Muscle of leg (tissue), 3 donors: ENCODE measurements at regions not wholly inside any gene's neighbourhood (a gene's known extent, or its start where the extent isn't known, plus 50 kb on each side); places are given as distances from the start of the nearest gene placed in this dataset.

Source experiments
- DNase-seq: peaks from one replicate; pipeline ENCODE4 v3.0.0; 2013
- H3K27ac ChIP-seq: one replicate; pipeline ENCODE4 v1.5.1; 2013; ENCODE audit warnings: mild to moderate bottlenecking, low read length, control low read depth
- H3K27me3 ChIP-seq: one replicate; pipeline ENCODE4 v1.6.1; 2013; ENCODE audit warnings: low read length; ENCODE audit not compliant: control insufficient read depth, insufficient read depth
- H3K36me3 ChIP-seq: one replicate; pipeline ENCODE4 v1.6.1; 2013; ENCODE audit warnings: low read length; ENCODE audit not compliant: control insufficient read depth, insufficient read depth
- H3K4me1 ChIP-seq: one replicate; pipeline ENCODE4 v1.6.1; 2013; ENCODE audit warnings: low read length; ENCODE audit not compliant: control insufficient read depth, insufficient read depth
- H3K4me3 ChIP-seq: one replicate; pipeline ENCODE4 v1.5.1; 2013; ENCODE audit warnings: low read length, control low read depth
- H3K9me3 ChIP-seq: replicated peaks from 2 replicates; pipeline ENCODE4 v1.6.1; 2013; ENCODE audit warnings: low read depth, low read length; ENCODE audit not compliant: control insufficient read depth
- WGBS: methylation state at CpG from one replicate; pipeline ENCODE4 v1.1.5; 2013; ENCODE audit warnings: missing lambda C conversion rate; ENCODE audit not compliant: insufficient coverage; 5-methylcytosine and 5-hydroxymethylcytosine counted together

DNA sequence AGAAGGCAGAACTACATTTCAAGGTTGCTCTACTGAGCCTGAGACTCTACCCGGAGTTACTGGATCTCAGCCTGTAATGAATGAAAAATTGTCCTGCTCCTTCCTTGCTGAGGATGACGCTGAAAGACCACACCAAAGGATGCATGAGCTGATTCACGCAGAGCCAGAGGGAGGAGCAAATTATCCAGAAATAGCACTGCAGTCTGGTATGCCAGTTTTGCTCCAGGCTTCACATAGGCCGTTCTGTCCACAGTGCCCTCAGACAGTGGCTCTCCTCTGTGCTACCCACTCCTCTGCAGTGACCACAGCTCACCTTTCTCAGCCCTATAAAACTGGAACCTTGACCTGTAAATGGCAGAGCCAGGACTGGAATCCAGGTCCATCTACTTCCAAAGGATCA lies 79.3 kb upstream of the GALNT18 start:
- H3K27me3 ChIP-seq, result peaks cover 3% of the 10 kb centered on the region
- WGBS, result 57% methylated on average over 4 of the region's 4 CpGs
- H3K4me1 ChIP-seq, result no peaks in the 10 kb centered on the region
- H3K9me3 ChIP-seq, result no peaks in the 10 kb centered on the region
- no peak overlapping the region for H3K27ac ChIP-seq
- peak; percentile 11 for DNase-seq
- no peaks in the 10 kb centered on the region for H3K36me3 ChIP-seq
- no peak overlapping the region for H3K4me3 ChIP-seq

DNA sequence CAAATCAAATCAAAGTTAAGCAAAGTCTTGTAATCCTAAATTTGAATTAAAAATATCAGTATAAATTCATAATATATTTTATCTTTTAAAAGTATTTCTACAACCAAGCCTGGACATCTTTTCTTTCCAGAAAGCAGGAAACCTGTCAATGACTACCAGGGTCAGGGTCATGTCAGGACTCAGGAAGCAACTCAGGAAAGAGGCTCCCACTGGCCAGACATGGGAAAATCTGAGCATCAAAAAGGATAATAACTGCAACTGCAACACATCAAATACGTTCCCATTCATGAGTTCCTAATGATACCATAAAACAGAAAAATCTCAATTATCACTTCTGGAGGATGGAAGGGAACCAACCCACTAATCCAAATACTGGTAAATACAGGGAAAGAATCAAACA lies 76.0 kb upstream of the GALNT18 start:
- Histone ChIP-seq H3K27ac (no peak overlapping the region), H3K9me3 (no peaks in the 10 kb centered on the region), H3K4me1 (no peaks in the 10 kb centered on the region), H3K27me3 (no peaks in the 10 kb centered on the region), H3K4me3 (no peak overlapping the region), H3K36me3 (no peaks in the 10 kb centered on the region)
- no peak for DNase-seq
- no CpG with 5 or more reads among the region's 1 CpG for WGBS

DNA sequence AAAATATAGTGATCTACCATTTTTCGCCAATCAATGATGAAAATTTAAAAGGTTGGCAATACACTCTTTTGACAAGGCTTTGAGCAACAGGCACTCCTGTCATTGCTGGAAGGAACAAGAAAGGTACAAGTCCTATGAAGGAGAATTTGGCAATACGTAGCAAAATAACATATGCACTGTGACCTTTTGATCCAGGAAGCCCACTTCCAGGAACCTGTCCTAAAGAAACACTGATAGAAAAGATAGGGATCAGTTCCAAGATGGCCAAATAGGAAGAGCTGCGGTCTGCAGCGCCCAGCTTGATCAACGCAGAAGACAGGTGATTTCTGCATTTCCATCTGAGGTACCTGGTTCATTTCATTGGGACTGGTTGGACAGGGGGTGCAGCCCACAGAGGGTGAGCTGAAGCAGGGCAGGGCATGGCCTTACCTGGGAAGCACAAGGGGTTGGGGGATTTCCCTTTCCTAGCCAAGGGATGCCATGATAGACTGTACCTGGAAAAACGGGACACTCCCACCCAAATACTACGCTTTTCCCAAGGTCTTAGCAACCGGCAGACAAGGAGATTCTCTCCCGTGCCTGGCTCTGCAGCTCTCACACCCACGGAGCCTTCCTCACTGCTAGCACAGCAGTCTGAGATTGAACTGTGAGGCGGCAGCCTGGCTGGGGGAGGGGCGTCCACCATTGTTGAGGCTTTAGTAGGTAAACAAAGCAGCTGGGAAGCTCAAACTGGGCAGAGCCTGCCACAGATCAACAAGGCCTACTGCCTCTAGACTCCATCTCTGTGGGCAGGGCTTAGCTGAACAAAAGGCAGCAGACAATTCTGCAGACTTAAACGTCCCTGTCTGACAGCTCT lies 69.7 kb upstream of the GALNT18 start:
- H3K4me3 ChIP-seq, result no peak overlapping the region
- 75% methylated on average over 5 of the region's 13 CpGs for WGBS
- DNase-seq, result no peak
- H3K27ac ChIP-seq, result no peak overlapping the region
- H3K4me1 ChIP-seq, result no peaks in the 10 kb centered on the region
- no peaks in the 10 kb centered on the region for H3K9me3 ChIP-seq
- H3K27me3 ChIP-seq, result no peaks in the 10 kb centered on the region
- H3K36me3 ChIP-seq, result no peaks in the 10 kb centered on the region

DNA sequence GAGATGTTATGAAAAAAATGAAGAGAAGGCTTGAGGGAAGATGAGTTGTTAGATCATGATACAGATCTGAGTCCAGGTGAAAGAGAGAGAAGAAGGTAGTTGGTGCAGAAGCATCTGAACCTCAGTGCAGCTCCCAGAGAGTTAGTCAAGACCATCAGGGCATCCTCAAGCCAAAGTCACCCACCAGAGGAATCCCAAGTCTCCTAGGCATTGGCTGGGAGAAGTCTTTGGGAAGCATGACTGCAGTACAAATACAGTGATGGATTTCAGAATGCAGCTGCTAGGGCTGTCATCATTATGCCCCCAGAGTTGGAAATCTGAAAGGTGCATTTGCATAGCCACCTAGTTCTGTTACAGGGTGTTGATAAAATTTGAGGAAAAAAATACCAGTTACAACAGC lies 59.7 kb upstream of the GALNT18 start:
- H3K27ac ChIP-seq, result no peak overlapping the region
- no peaks in the 10 kb centered on the region for H3K4me1 ChIP-seq
- H3K27me3 ChIP-seq, result peaks cover 2% of the 10 kb centered on the region
- no peak overlapping the region for H3K4me3 ChIP-seq
- peaks cover 2% of the 10 kb centered on the region for H3K9me3 ChIP-seq
- no peaks in the 10 kb centered on the region for H3K36me3 ChIP-seq
- no peak for DNase-seq

DNA sequence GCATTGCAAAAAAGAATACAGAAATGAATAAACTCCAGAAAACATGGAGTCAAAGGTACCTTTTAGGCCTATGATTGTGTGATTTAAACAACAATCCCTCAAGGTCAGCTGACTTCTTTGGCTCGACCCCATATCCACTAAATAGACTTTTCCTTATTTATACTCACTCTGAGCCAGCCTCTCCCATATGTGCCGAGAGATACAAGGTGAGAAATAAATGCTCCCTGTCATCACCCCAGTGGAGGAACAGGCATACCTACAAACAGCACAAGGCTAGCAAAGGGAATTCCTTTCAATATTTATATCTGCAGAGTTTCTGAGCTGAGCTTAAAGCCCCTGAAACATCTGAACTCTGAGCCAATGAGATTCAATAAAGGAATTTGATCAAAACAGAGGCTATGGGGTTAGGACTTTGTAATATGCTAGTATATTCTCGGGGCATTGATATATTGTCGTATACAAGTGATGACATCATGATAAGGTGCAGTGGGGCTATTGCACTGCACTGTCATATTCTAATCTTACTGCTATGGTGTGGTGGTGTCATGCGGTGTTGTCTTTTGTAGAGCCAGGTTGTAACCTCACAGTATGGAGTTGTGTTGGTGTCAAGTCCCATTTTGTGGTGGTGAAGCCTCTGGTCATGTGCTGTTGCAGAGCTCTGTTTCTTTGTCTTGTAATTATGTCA lies 56.0 kb upstream of the GALNT18 start:
- 76% methylated on average over 2 of the region's 5 CpGs for WGBS
- no peak overlapping the region for H3K27ac ChIP-seq
- no peak overlapping the region for H3K4me3 ChIP-seq
- no peaks in the 10 kb centered on the region for H3K4me1 ChIP-seq
- H3K9me3 ChIP-seq, result no peaks in the 10 kb centered on the region
- H3K36me3 ChIP-seq, result no peaks in the 10 kb centered on the region
- peaks cover 2% of the 10 kb centered on the region for H3K27me3 ChIP-seq
- DNase-seq, result no peak

DNA sequence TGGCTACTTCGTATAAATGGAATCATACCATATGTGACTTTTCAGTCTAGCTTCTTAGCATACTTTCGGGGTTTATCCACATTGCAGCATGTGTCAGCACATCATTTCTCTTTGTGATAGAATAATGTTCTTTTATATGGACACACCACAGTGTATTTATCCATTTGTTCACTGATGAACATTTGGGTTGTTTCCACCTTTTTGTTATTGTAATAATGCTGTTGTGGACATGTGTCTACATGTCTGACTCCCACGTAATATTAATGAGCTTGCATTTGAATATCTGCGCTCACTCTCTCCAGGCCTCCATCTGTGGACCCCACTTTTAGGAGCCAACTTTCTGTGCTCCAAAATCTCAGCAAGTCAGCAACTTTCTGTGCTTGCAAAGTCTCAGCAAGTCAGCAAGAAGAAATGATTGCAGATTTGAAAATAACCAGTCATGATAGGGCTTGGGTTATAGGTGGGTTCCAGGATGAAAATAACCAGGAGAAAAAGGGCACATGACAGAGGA lies 53.9 kb upstream of the GALNT18 start:
- Histone ChIP-seq H3K9me3 (no peaks in the 10 kb centered on the region), H3K27ac (no peak overlapping the region), H3K36me3 (no peaks in the 10 kb centered on the region), H3K4me1 (no peaks in the 10 kb centered on the region), H3K4me3 (no peak overlapping the region), H3K27me3 (peaks cover 2% of the 10 kb centered on the region)
- WGBS, result 17% methylated on average over 1 of the region's 4 CpGs
- DNase-seq, result no peak

DNA sequence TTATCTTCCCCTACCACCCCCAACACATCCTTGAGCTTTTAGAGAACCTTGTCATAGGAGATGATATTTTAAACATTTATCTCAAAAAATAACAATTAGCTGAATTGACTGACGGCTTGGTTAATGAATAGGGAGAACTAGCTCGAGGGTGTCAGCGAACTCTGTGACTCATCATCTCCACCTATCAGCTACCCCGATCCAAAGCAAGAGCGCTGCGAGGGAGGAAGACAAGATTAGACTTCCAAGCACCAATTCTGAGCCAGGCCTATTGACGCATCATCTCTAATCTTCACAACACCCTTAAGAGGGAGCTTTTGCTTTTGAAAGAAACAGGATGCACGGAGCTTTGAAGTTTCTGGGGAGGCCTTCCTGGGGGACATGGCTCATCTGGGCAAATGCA lies 51.0 kb upstream of the GALNT18 start:
- DNase-seq, result no peak
- WGBS, result 79% methylated on average over 2 of the region's 8 CpGs
- H3K27me3 ChIP-seq, result peaks cover 6% of the 10 kb centered on the region
- no peaks in the 10 kb centered on the region for H3K4me1 ChIP-seq
- H3K36me3 ChIP-seq, result no peaks in the 10 kb centered on the region
- no peak overlapping the region for H3K27ac ChIP-seq
- no peak overlapping the region for H3K4me3 ChIP-seq
- no peaks in the 10 kb centered on the region for H3K9me3 ChIP-seq

DNA sequence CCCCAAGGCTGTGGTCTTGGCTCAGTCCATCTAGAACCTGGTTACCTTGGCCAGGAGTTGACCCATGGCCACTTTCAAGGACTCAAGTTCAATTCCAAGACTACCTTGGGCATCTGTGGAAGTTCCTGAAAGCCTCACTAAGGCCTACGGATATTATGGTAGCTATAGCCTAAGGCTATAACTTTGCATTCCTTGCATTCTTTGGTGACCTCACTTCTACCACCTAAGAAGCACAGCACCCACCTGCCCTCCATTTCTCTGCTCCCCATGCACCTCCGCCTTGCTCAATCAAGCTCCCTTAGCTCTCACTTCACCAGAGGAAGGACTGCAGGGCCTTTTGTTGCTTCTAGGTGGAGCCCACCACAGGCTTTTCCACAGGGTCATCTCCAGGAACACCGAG lies 50.3 kb upstream of the GALNT18 start:
- no peak overlapping the region for H3K4me3 ChIP-seq
- no peaks in the 10 kb centered on the region for H3K36me3 ChIP-seq
- H3K27ac ChIP-seq, result no peak overlapping the region
- 95% methylated on average over 3 of the region's 3 CpGs for WGBS
- DNase-seq, result no peak
- peaks cover 2% of the 10 kb centered on the region for H3K9me3 ChIP-seq
- H3K27me3 ChIP-seq, result peaks cover 6% of the 10 kb centered on the region
- no peaks in the 10 kb centered on the region for H3K4me1 ChIP-seq
